B cell (primary cell): ENCODE measurements at regions not wholly inside any gene's neighbourhood (a gene's known extent, or its start where the extent isn't known, plus 50 kb on each side); places are given as distances from the start of the nearest gene placed in this dataset.

Source experiments
- EZH2 ChIP-seq: IDR thresholded peaks from 2 replicates; pipeline ENCODE4 v1.6.1; 2012; ENCODE audit warnings: borderline replicate concordance, low read depth, mild to moderate bottlenecking, moderate library complexity, low read length; ENCODE audit not compliant: insufficient read depth, poor library complexity, severe bottlenecking
- TF ChIP-seq, protein P1 (sequence below): fragments of 200-600 bp; IDR thresholded peaks from one replicate; pipeline ENCODE4 v1.8.0; 2022; ENCODE audit warnings: antibody characterized with exemption, mild to moderate bottlenecking

DNA sequence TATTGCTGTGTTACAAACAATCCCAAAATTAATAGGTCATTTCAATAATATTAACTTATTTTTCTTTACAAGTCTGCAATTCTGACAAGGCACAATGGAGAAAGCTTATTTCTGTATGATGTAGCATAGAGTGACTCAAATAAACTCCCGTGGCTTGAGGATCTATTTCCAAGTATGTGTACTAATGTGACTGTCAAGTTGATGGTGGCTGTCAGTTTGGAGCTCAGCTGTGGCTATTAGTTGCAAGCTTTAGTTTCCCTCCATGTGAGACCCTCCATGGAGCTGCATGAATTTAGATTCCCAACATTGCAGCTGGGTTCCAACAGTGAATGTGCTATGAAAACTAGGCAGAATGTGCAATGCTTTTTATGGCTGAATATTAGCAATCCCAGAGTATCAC is 515.5 kb upstream of the GBE1 start:
- TF ChIP-seq, protein P1, sequence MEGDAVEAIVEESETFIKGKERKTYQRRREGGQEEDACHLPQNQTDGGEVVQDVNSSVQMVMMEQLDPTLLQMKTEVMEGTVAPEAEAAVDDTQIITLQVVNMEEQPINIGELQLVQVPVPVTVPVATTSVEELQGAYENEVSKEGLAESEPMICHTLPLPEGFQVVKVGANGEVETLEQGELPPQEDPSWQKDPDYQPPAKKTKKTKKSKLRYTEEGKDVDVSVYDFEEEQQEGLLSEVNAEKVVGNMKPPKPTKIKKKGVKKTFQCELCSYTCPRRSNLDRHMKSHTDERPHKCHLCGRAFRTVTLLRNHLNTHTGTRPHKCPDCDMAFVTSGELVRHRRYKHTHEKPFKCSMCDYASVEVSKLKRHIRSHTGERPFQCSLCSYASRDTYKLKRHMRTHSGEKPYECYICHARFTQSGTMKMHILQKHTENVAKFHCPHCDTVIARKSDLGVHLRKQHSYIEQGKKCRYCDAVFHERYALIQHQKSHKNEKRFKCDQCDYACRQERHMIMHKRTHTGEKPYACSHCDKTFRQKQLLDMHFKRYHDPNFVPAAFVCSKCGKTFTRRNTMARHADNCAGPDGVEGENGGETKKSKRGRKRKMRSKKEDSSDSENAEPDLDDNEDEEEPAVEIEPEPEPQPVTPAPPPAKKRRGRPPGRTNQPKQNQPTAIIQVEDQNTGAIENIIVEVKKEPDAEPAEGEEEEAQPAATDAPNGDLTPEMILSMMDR = no peak
- TF ChIP-seq EZH2 = no peak
